ENCODE measurements at regions not wholly inside any gene's neighbourhood (a gene's known extent, or its start where the extent isn't known, plus 50 kb on each side); places are given as distances from the start of the nearest gene placed in this dataset.

DNA sequence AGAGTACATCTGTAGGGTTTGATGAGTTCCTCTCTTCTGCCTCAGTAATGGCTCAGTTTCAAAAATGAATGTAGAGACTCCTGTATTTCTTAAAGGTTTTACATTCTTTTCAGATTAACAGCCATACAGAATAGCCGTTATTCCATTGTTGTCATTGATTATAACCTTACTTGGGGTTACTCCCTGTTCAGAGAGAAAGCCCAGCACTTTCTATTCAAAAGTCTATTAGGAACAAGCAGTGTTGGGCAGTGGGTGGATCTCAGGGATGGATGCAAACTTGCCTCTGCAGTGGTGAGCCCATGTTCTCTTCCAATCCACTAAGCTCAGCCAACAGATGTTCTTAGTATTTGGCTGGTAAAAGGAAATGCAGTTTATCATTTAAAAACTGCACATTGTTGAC, 342.6 kb upstream of the E2F7 start:
- Histone ChIP-seq H3K27me3 (no peaks in the 10 kb centered on the region), H3K79me2 (no peaks in the 10 kb centered on the region), H3K4me1 (ENCODE audit: insufficient read depth) (no peaks in the 10 kb centered on the region), H2AFZ (no peak overlapping the region), H4K20me1 (ENCODE audit: insufficient read depth, poor library complexity, severe bottlenecking) (no peaks in the 10 kb centered on the region), H3K36me3 (replicated peaks; ENCODE audit: insufficient read depth, low read depth) (no peaks in the 10 kb centered on the region), H3K4me3 (no peak overlapping the region), H3K9me3 (ENCODE audit: low read depth) (no peaks in the 10 kb centered on the region), H3K4me2 (no peak overlapping the region), H3K9me2 (replicated peaks; ENCODE audit: insufficient read depth) (no peaks in the 10 kb centered on the region), H3K27ac (no peak overlapping the region)
- TF ChIP-seq EZH2phosphoT487 (IDR thresholded peaks at IDR 0.05; ENCODE audit: low read depth, severe bottlenecking, unreplicated experiment) (no peak), EZH2 (IDR thresholded peaks at IDR 0.05; ENCODE audit: borderline replicate concordance) (no peak)
- TF ChIP-seq, protein P1, sequence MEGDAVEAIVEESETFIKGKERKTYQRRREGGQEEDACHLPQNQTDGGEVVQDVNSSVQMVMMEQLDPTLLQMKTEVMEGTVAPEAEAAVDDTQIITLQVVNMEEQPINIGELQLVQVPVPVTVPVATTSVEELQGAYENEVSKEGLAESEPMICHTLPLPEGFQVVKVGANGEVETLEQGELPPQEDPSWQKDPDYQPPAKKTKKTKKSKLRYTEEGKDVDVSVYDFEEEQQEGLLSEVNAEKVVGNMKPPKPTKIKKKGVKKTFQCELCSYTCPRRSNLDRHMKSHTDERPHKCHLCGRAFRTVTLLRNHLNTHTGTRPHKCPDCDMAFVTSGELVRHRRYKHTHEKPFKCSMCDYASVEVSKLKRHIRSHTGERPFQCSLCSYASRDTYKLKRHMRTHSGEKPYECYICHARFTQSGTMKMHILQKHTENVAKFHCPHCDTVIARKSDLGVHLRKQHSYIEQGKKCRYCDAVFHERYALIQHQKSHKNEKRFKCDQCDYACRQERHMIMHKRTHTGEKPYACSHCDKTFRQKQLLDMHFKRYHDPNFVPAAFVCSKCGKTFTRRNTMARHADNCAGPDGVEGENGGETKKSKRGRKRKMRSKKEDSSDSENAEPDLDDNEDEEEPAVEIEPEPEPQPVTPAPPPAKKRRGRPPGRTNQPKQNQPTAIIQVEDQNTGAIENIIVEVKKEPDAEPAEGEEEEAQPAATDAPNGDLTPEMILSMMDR (IDR thresholded peaks at IDR 0.05; ENCODE audit: poor library complexity) = no peak
- 74% methylated on average over 1 of the region's 1 CpG for WGBS (ENCODE audit: low lambda C conversion rate, missing lambda C conversion rate)
- DNase-seq (ENCODE audit: low spot score) = no peak

DNA sequence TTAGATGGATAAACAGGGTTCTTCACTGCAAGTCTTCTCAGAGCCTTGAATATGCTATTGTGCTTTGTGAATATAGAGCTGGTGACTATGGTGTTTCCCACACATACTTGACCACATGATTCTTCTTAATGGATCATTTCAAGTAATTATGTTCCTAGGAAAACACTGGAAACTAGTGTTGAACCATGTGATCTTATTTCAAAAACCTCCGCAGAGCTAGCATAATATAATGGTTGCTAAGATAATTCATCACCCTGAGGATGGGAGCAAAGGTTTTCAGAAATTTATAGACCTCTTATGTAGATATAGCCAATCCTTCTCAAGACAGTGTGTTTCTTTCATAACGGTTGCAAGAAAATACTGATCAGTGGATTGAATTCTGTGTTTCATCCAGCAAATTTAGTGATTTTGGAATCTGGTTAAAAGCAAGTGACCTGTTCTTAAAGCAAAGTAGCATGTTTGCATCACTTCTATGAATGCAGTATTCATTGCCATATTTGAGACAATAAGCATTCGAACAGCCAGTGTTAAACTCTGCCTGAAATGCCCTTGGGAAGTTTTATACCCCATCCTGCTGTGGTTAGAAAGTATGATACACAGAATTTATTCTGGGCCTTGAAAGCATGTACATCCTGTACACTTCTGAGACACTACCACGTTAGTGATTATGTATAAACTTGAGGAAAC, 341.0 kb upstream of the E2F7 start:
- DNase-seq (ENCODE audit: low spot score) = no peak
- Histone ChIP-seq H3K9me2 (replicated peaks; ENCODE audit: insufficient read depth) (no peaks in the 10 kb centered on the region), H3K4me2 (no peak overlapping the region), H3K9me3 (ENCODE audit: low read depth) (no peaks in the 10 kb centered on the region), H3K36me3 (replicated peaks; ENCODE audit: insufficient read depth, low read depth) (no peaks in the 10 kb centered on the region), H3K4me1 (ENCODE audit: insufficient read depth) (no peaks in the 10 kb centered on the region), H4K20me1 (ENCODE audit: insufficient read depth, poor library complexity, severe bottlenecking) (no peaks in the 10 kb centered on the region), H3K27me3 (no peaks in the 10 kb centered on the region), H3K79me2 (no peaks in the 10 kb centered on the region), H3K4me3 (no peak overlapping the region), H3K27ac (no peak overlapping the region), H2AFZ (no peak overlapping the region)
- TF ChIP-seq, protein P1 (IDR thresholded peaks at IDR 0.05; ENCODE audit: poor library complexity) = no peak
- TF ChIP-seq EZH2 (IDR thresholded peaks at IDR 0.05; ENCODE audit: borderline replicate concordance) (no peak), EZH2phosphoT487 (IDR thresholded peaks at IDR 0.05; ENCODE audit: low read depth, severe bottlenecking, unreplicated experiment) (no peak)
- 79% methylated on average over 4 of the region's 4 CpGs for WGBS (ENCODE audit: low lambda C conversion rate, missing lambda C conversion rate)

DNA sequence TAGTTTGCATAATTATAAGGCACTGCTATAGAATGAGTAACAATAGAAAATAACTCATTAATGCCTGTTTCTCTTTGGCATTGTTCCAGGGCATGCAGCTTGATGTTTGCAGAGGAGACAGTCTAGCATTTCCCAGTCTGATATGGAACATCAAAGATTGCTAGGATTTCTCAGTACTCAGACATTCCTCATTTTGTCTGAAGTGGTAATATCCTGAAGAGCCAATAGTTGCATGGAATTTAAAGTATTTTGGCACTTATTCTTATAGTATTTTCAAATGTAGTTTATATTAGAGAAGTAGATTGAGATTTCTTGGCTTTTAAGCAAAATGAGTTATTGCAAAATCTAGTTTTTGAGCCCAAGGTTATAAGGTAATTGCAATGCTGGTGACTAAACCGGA, 337.3 kb upstream of the E2F7 start:
- H3K9me3 ChIP-seq (ENCODE audit: low read depth) = no peaks in the 10 kb centered on the region
- H4K20me1 ChIP-seq (ENCODE audit: insufficient read depth, poor library complexity, severe bottlenecking) = no peaks in the 10 kb centered on the region
- DNase-seq (ENCODE audit: low spot score) = no peak
- no peak overlapping the region for H3K27ac ChIP-seq
- H2AFZ ChIP-seq = no peak overlapping the region
- no peak overlapping the region for H3K4me2 ChIP-seq
- TF ChIP-seq EZH2phosphoT487 (IDR thresholded peaks at IDR 0.05; ENCODE audit: low read depth, severe bottlenecking, unreplicated experiment) (no peak), EZH2 (IDR thresholded peaks at IDR 0.05; ENCODE audit: borderline replicate concordance) (no peak)
- TF ChIP-seq, protein P1 (IDR thresholded peaks at IDR 0.05; ENCODE audit: poor library complexity) = no peak
- no peaks in the 10 kb centered on the region for H3K79me2 ChIP-seq
- H3K9me2 ChIP-seq (replicated peaks; ENCODE audit: insufficient read depth) = no peaks in the 10 kb centered on the region
- H3K4me1 ChIP-seq (ENCODE audit: insufficient read depth) = no peaks in the 10 kb centered on the region
- no peaks in the 10 kb centered on the region for H3K27me3 ChIP-seq
- 78% methylated on average over 1 of the region's 1 CpG for WGBS (ENCODE audit: low lambda C conversion rate, missing lambda C conversion rate)
- H3K4me3 ChIP-seq = no peak overlapping the region
- no peaks in the 10 kb centered on the region for H3K36me3 ChIP-seq (replicated peaks; ENCODE audit: insufficient read depth, low read depth)

DNA sequence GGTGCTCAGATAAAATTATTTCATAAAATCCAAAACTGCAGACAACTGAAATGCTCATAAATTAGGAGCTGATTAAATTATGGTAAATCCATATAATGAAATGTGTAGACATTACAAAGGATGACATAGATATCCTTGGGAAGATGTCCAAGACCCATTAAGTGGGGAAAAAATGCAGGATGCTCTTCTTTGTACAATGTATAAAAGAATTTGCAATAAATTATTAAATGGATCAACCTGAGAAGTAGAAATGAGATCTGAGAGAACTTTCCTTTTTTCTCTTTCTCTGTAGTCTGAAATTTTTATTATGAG, 336.4 kb upstream of the E2F7 start:
- Histone ChIP-seq H3K9me2 (replicated peaks; ENCODE audit: insufficient read depth) (no peaks in the 10 kb centered on the region), H3K9me3 (ENCODE audit: low read depth) (no peaks in the 10 kb centered on the region), H3K4me2 (no peak overlapping the region), H3K79me2 (no peaks in the 10 kb centered on the region), H3K27me3 (no peaks in the 10 kb centered on the region), H3K4me1 (ENCODE audit: insufficient read depth) (no peaks in the 10 kb centered on the region), H2AFZ (no peak overlapping the region), H3K36me3 (replicated peaks; ENCODE audit: insufficient read depth, low read depth) (no peaks in the 10 kb centered on the region), H4K20me1 (ENCODE audit: insufficient read depth, poor library complexity, severe bottlenecking) (no peaks in the 10 kb centered on the region), H3K27ac (no peak overlapping the region), H3K4me3 (no peak overlapping the region)
- TF ChIP-seq EZH2 (IDR thresholded peaks at IDR 0.05; ENCODE audit: borderline replicate concordance) (no peak), EZH2phosphoT487 (IDR thresholded peaks at IDR 0.05; ENCODE audit: low read depth, severe bottlenecking, unreplicated experiment) (no peak)
- TF ChIP-seq, protein P1 (IDR thresholded peaks at IDR 0.05; ENCODE audit: poor library complexity) = no peak
- no peak for DNase-seq (ENCODE audit: low spot score)
